ENCODE measurements at regions not wholly inside any gene's neighbourhood (a gene's known extent, or its start where the extent isn't known, plus 50 kb on each side); places are given as distances from the start of the nearest gene placed in this dataset.

DNA sequence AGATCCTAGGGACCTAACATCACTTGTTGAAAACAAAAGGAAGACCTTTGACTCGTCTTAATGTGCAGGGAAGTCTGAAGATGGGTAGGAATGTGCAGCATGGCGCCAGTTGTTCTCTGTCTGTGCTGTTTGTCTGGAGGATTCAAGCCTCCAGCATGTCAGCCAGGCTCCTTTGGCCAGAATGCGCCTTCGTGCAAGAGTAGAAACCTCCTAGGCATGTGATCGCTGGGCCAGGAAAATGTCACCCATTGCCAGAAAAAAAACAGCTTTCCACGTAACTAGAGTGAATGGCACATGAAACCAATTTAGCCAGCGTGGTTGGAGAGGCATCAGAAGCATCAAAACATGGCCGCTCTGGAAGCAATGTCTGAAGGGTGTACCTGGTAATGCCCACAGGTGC lies 132.7 kb downstream of the EDN1 start:
- Mint-ChIP-seq H3K4me3 (no peak overlapping the region), H3K27me3 (no peaks in the 10 kb centered on the region), H3K36me3 (ENCODE audit: low read depth) (no peaks in the 10 kb centered on the region), H3K4me1 (no peaks in the 10 kb centered on the region), H3K27ac (no peak overlapping the region), H3K9me3 (no peaks in the 10 kb centered on the region)
- no peak for ATAC-seq (replicated peaks)

DNA sequence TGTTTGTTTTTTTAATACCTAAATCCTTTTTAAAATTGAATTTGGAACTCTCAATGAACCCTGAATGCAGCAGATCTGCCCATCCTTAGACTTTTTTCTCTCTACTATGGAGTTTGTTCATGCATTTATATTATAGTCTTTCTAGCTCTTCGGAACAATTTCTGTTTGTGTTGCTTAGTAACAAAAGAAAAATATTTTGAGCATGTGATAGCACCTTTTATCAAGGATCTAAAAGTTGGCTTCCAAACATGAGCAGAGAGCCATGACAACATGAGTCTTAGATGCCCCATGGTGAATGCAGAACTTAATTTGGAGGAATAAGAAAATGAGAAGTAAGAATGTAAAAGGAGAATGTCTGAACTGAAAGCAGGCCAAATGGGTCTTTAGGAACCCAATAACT lies 133.7 kb downstream of the EDN1 start:
- Mint-ChIP-seq H3K27ac (no peak overlapping the region), H3K36me3 (ENCODE audit: low read depth) (no peaks in the 10 kb centered on the region), H3K9me3 (no peaks in the 10 kb centered on the region), H3K4me1 (no peaks in the 10 kb centered on the region), H3K4me3 (no peak overlapping the region), H3K27me3 (peaks cover under 1% of the 10 kb centered on the region)
- no peak for ATAC-seq (replicated peaks)

DNA sequence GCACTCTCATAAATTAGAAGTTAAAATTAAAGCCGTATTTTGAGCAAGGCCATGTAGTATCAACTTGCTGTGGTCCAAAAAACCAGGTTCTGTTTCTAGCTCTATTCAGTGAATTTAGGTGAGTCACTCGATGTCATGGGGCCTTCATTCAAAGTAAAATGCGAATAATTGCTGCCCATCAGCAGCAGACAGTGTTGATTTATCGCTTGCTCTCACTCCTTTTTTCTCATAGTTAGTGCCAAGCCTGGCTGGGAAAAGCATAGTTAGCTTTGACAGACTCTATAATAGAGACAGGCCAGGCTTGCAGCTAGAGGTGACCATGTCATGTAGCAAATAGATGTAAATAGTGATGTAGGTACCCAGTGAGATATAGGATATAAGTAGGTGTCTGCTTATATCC lies 136.0 kb downstream of the EDN1 start:
- H3K27ac Mint-ChIP-seq, result no peak overlapping the region
- H3K9me3 Mint-ChIP-seq, result no peaks in the 10 kb centered on the region
- H3K4me1 Mint-ChIP-seq, result no peaks in the 10 kb centered on the region
- no peak for ATAC-seq (replicated peaks)
- H3K27me3 Mint-ChIP-seq, result peaks cover 9% of the 10 kb centered on the region
- no peaks in the 10 kb centered on the region for H3K36me3 Mint-ChIP-seq (ENCODE audit: low read depth)
- H3K4me3 Mint-ChIP-seq, result no peak overlapping the region

DNA sequence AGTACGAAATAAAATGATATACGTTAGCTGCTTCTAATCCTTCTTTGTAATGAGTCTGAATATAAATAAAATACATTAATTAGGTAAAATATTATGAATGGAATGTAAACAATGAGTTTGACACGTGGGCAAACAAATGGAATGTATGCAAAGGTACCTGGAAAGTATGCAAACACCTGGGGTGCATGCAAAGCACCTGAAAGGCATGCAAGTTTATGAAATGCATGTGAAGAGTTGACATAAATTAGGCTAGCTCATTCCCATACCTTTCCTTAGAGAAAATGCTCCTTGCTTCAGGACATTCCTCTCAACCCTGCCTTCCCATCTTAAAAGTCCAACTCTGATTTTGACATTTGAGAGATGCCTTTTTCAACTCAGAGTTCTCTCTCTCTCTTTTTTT lies 140.9 kb downstream of the EDN1 start:
- no peak overlapping the region for H3K27ac Mint-ChIP-seq
- no peaks in the 10 kb centered on the region for H3K36me3 Mint-ChIP-seq (ENCODE audit: low read depth)
- H3K4me1 Mint-ChIP-seq, result no peaks in the 10 kb centered on the region
- no peak overlapping the region for H3K4me3 Mint-ChIP-seq
- no peak for ATAC-seq (replicated peaks)
- H3K9me3 Mint-ChIP-seq, result peaks cover 3% of the 10 kb centered on the region
- peaks cover 9% of the 10 kb centered on the region for H3K27me3 Mint-ChIP-seq

DNA sequence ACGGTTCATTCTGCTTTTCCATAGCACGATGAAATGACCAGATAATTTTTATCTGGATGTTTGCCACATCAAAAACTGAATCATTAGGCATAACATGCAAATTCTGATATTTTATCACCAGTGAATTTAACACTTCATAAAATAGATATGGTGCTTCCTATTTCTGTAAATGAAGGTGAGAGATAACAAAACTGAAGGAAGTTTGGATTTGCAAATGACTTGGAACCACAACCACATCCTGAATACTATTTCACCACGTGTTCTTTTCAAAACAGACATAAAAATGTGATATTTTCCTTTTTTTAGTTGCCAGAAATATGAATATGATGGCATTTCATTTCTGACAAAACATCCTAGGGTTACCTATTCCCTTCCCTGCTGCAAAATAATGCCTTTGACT lies 146.1 kb downstream of the EDN1 start:
- ATAC-seq (replicated peaks), result no peak
- H3K27ac Mint-ChIP-seq, result no peak overlapping the region
- peaks cover 16% of the 10 kb centered on the region for H3K27me3 Mint-ChIP-seq
- no peaks in the 10 kb centered on the region for H3K36me3 Mint-ChIP-seq (ENCODE audit: low read depth)
- H3K9me3 Mint-ChIP-seq, result peaks cover 3% of the 10 kb centered on the region
- no peak overlapping the region for H3K4me3 Mint-ChIP-seq
- H3K4me1 Mint-ChIP-seq, result no peaks in the 10 kb centered on the region

DNA sequence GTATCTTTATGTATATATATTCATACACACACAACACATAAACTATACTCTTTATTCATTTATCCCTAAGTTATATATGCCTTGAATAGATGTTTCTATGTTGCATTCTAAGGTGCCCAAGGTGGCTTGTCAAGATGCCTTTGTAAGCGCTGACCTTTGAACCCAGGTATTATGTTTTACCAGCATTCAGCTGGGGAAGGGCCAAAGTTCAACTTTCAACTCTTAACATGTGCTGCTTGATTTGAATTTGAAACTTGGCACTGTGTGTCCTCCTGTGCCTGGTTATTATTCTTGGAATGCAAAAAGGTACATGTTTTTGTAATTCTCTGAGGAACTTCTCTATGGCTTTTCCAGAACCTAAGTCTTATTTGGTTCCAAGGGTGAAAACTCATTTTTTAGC lies 146.5 kb downstream of the EDN1 start:
- no peak overlapping the region for H3K27ac Mint-ChIP-seq
- H3K9me3 Mint-ChIP-seq, result peaks cover 3% of the 10 kb centered on the region
- peaks cover 18% of the 10 kb centered on the region for H3K27me3 Mint-ChIP-seq
- H3K4me3 Mint-ChIP-seq, result no peak overlapping the region
- H3K36me3 Mint-ChIP-seq (ENCODE audit: low read depth), result no peaks in the 10 kb centered on the region
- no peaks in the 10 kb centered on the region for H3K4me1 Mint-ChIP-seq
- no peak for ATAC-seq (replicated peaks)

DNA sequence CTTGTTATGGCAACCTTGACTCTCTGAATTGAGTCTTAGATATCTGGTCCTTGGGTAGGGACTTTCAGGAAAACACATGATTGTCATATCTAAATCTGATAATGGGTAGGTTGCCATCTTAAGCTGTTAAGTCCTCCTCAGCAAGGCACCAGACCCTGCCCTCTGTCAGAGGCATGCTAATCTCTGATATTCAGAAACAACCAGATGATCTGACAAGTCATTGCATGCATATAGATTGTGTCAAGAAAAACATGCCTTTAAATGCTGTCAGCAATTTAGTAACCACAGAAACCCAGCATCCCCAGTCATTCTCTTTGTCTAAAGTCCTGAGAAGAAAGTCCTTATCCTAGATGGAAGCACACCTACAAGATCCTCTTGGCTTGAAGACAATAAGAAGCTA lies 149.1 kb downstream of the EDN1 start:
- no peak overlapping the region for H3K4me3 Mint-ChIP-seq
- no peaks in the 10 kb centered on the region for H3K36me3 Mint-ChIP-seq (ENCODE audit: low read depth)
- H3K4me1 Mint-ChIP-seq, result no peaks in the 10 kb centered on the region
- no peak overlapping the region for H3K27ac Mint-ChIP-seq
- peaks cover 22% of the 10 kb centered on the region for H3K27me3 Mint-ChIP-seq
- ATAC-seq (replicated peaks), result no peak
- no peaks in the 10 kb centered on the region for H3K9me3 Mint-ChIP-seq

DNA sequence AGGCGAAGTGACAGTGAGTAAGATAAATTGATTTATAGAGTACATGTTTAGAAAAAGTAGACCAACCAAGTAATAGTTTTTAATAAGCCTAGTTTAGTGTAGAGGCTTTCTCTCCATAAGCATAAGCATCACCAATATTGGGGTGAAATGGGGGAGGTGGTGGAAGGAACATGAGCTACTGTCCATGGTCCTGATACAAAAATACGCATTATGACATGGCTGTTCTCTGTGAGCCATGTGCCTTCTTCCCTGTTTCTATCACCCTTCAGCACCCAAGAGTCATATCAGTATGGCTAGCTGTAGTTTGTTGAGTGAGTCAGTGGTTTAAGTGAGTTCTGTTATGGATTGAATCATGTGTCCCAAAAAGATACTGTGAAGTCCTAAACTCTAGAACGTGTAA lies 150.8 kb downstream of the EDN1 start:
- ATAC-seq (replicated peaks), result no peak
- no peak overlapping the region for H3K27ac Mint-ChIP-seq
- H3K4me3 Mint-ChIP-seq, result no peak overlapping the region
- H3K4me1 Mint-ChIP-seq, result no peaks in the 10 kb centered on the region
- H3K36me3 Mint-ChIP-seq (ENCODE audit: low read depth), result no peaks in the 10 kb centered on the region
- H3K27me3 Mint-ChIP-seq, result peaks cover 22% of the 10 kb centered on the region
- H3K9me3 Mint-ChIP-seq, result no peaks in the 10 kb centered on the region

DNA sequence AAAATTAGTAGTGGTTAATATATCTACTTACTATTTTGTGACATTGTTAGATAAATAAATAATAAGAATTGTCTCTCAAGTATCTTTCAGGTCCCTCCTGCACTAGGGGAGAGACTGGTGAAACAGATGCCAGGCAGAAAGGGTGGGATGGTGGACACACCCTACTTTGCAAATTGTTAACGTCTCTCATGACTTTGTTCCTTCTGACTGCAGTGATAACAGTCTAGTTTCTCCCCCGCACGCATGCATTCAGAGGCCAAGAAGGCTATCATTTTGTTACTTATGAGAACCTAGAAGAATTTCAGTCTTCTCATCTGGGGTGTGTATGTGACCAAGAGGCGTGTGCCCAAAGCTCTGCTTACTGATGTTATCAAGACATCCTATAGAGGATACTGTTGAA lies 152.3 kb downstream of the EDN1 start:
- Mint-ChIP-seq H3K4me1 (no peaks in the 10 kb centered on the region), H3K4me3 (no peak overlapping the region), H3K9me3 (no peaks in the 10 kb centered on the region), H3K27ac (no peak overlapping the region), H3K27me3 (peaks cover 22% of the 10 kb centered on the region), H3K36me3 (ENCODE audit: low read depth) (no peaks in the 10 kb centered on the region)
- ATAC-seq (replicated peaks), result no peak

DNA sequence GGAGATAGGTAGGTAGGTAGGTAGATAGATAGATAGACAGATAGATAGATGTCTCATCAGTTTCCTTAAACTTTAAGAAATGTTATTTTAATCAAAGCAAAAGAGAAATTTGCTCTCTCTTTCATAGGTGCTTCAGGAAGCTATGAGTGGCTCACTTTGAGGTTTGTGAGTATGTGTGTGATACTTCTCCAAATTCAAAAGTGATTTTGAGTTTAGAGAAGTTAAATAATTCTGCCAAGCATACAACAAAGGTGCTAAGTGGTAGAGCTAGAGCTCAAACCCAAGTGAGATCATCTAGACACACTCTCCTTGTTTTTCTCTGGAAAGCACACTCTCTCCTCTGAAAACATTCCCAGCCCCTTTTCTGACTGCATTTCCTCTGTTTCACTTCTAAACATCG lies 156.2 kb downstream of the EDN1 start:
- H3K27me3 Mint-ChIP-seq, result peaks cover 15% of the 10 kb centered on the region
- H3K27ac Mint-ChIP-seq, result no peak overlapping the region
- no peaks in the 10 kb centered on the region for H3K9me3 Mint-ChIP-seq
- no peaks in the 10 kb centered on the region for H3K4me1 Mint-ChIP-seq
- no peak overlapping the region for H3K4me3 Mint-ChIP-seq
- H3K36me3 Mint-ChIP-seq (ENCODE audit: low read depth), result no peaks in the 10 kb centered on the region
- no peak for ATAC-seq (replicated peaks)

DNA sequence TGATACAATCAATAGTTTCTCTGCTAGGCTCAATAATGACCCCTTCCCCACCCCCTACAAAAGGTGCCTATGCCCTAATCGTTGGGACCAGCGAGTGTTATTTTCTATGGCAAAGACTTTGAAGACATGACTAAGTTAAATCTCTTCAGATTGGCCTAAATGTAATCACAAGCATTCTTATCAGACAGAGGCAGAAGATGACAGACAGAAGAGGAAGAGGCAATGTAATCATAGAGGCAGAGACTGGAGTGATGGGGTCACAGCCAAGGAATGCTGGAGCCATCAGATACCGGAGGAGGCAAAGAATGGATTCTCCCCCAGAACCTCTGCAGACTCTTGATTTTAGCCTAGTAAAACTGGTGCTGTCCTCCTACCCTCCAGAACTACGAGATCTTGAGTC lies 159.3 kb downstream of the EDN1 start:
- H3K4me3 Mint-ChIP-seq, result no peak overlapping the region

DNA sequence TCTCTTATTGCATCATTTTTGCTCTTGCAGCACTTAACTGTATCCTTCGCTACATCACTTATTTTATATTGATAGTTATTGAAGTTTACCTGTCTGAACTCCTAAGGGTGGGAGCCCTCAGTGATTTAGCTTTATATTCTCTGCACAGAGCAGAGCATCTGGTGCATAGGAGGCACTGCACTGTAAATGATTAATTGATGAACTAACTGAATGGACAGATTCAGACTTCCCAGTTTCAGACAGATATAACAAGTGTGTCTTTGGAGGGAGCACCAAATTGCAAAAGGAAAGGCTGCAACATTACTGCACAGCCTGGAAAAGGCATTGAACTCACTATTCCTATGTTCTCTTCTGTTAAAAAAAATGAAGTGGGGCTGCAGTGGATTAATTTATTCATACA lies 160.3 kb downstream of the EDN1 start:
- H3K27me3 Mint-ChIP-seq, result peaks cover 11% of the 10 kb centered on the region
- no peak for ATAC-seq (replicated peaks)

More for the DNA sequence above, 159.3 kb downstream of the EDN1 start:
- Mint-ChIP-seq H3K4me1 (no peaks in the 10 kb centered on the region), H3K9me3 (peaks cover 10% of the 10 kb centered on the region), H3K27me3 (peaks cover 11% of the 10 kb centered on the region), H3K27ac (no peak overlapping the region), H3K36me3 (ENCODE audit: low read depth) (no peaks in the 10 kb centered on the region)
- ATAC-seq (replicated peaks), result no peak

DNA sequence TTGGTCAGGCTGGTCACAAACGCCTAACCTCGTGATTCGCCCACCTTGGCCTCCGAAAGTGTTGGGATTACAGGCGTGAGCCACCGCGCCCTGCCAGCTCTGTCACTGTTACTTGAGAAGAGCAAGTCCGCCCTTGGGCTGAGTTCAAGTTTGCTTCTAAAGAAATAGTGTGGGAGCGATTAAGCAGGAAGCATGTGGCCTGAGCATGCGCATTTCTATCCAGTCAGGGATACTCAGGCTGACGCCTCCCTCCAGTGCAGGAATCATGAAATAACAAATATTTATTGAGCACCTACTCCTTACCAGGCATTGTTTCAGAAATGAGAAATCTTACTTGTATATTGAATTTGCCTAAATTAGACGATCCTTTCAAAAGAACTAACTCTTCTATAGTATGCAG lies 166.2 kb downstream of the EDN1 start:
- no peak for ATAC-seq (replicated peaks)
- Mint-ChIP-seq H3K36me3 (ENCODE audit: low read depth) (no peaks in the 10 kb centered on the region), H3K27me3 (peaks cover 7% of the 10 kb centered on the region), H3K4me3 (no peak overlapping the region), H3K27ac (no peak overlapping the region), H3K4me1 (no peaks in the 10 kb centered on the region), H3K9me3 (peaks cover 13% of the 10 kb centered on the region)

More for the DNA sequence above, 160.3 kb downstream of the EDN1 start:
- H3K27ac Mint-ChIP-seq, result no peak overlapping the region
- no peak overlapping the region for H3K4me3 Mint-ChIP-seq
- no peaks in the 10 kb centered on the region for H3K4me1 Mint-ChIP-seq
- H3K9me3 Mint-ChIP-seq, result peaks cover 13% of the 10 kb centered on the region
- H3K36me3 Mint-ChIP-seq (ENCODE audit: low read depth), result no peaks in the 10 kb centered on the region

DNA sequence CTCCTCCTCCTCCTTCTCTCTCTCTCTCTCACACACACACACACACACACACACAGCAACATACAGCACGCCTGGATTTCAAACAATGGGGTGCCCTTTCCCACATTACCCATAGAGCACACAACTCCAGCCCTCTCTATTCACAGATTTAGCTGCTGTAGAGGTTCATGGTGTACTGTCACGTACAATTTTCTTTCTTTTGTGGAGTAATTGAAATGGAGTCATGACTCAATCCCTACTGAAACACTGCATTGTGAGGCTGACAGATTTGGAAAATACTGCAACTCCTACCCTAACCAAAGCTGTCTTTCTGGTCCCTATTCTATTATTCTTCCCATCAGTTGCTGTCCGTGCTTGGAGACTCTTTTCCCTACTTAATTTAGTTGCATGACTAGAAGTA lies 166.9 kb downstream of the EDN1 start:
- no peaks in the 10 kb centered on the region for H3K36me3 Mint-ChIP-seq (ENCODE audit: low read depth)
- peaks cover 13% of the 10 kb centered on the region for H3K9me3 Mint-ChIP-seq
- no peak for ATAC-seq (replicated peaks)
- no peak overlapping the region for H3K27ac Mint-ChIP-seq
- H3K4me1 Mint-ChIP-seq, result no peaks in the 10 kb centered on the region
- H3K27me3 Mint-ChIP-seq, result peaks cover 7% of the 10 kb centered on the region
- no peak overlapping the region for H3K4me3 Mint-ChIP-seq

DNA sequence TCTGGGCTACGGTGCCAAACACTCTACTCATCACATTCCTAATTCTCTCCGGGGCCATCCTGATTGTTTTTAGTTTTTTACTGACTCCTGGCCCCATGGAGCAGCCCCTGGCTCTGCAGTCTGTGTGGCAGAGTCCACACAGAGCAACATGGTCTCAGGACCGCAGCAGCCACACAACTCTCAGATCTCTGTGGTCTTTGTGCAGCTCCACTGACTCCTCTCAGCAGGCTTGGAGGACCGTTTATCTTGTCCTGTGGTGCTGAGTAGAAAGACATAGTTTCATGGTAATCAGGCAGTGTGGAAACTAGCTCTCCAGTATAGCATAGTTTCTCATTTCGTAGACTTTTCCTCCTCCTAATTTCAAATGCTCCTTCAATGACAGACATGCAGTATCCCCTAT lies 168.4 kb downstream of the EDN1 start:
- Mint-ChIP-seq H3K9me3 (peaks cover 8% of the 10 kb centered on the region), H3K27me3 (peaks cover 7% of the 10 kb centered on the region), H3K4me3 (no peak overlapping the region), H3K4me1 (no peaks in the 10 kb centered on the region), H3K27ac (no peak overlapping the region), H3K36me3 (ENCODE audit: low read depth) (no peaks in the 10 kb centered on the region)
- no peak for ATAC-seq (replicated peaks)

DNA sequence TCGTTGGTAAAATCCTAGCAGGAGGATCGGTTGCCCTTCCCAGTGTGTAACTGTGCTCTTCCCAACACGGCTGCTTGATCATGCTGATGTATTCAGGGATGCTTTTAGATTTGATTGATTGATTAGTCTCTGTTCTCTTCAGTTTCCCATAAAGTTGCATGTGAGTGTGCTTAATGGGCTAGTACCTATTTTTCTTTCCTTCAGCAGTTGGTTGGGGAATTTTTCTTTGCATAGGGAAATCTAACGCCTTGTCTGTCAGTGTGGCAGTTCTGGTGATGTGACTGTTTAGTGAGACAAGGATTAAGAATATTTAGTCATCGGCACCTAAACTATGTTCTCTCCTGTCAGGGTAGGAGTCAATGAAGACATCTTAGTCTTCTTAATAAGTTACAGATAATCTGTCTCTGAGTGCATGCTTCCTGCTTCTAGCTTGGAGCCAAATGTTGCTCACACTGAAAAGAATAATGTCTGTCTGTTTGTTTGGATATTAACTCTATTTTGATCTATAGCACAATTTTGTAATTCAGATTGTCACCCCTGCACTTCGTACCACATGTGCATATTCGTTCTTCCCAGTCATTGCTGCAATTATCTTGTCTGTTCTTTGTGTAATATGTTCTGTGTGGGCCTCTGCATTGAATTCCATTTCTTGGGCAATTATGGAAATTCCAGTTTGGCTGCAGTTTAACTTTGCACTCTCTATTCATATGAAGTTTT lies 169.9 kb downstream of the EDN1 start:
- H3K36me3 Mint-ChIP-seq (ENCODE audit: low read depth), result no peaks in the 10 kb centered on the region
- H3K27ac Mint-ChIP-seq, result no peak overlapping the region
- ATAC-seq (replicated peaks), result no peak
- H3K4me3 Mint-ChIP-seq, result no peak overlapping the region
- H3K27me3 Mint-ChIP-seq, result peaks cover 12% of the 10 kb centered on the region
- no peaks in the 10 kb centered on the region for H3K9me3 Mint-ChIP-seq
- no peaks in the 10 kb centered on the region for H3K4me1 Mint-ChIP-seq

All from activated T-helper 17 cell treated with anti-CD3 and anti-CD28 coated beads, Interleukin-2, amount 50 U/mL, for 72 hours (primary cell).